ENCODE measurements at regions not wholly inside any gene's neighbourhood (a gene's known extent, or its start where the extent isn't known, plus 50 kb on each side); places are given as distances from the start of the nearest gene placed in this dataset.

- TF ChIP-seq CTCF (IDR thresholded peaks at IDR 0.05) (no peak), POLR2A (IDR thresholded peaks at IDR 0.05) (no peak)
These were observed 481.5 kb upstream of the VSTM2A start for GRCh38 chr7:54060643-54061042.

Data from adrenal gland (tissue), 5 donors.